Mammary epithelial cell (primary cell): ENCODE measurements at regions not wholly inside any gene's neighbourhood (a gene's known extent, or its start where the extent isn't known, plus 50 kb on each side); places are given as distances from the start of the nearest gene placed in this dataset.

ENCODE experiments used
- CTCF ChIP-seq, 2 donors: IDR thresholded peaks in 1 of 2; conservative IDR thresholded peaks in 1 of 2; 2 replicates each; pipeline ENCODE4 v1.5.1; 2011 to 2012; ENCODE audit warnings: inconsistent platforms in 2 of 2, low read length in 2 of 2, mild to moderate bottlenecking in 2 of 2, control low read depth in 1 of 2, low read depth in 1 of 2; ENCODE audit not compliant: insufficient read depth in 1 of 2; ENCODE audit errors: extremely low read depth in 1 of 2
- EZH2 ChIP-seq: IDR thresholded peaks from 2 replicates; pipeline ENCODE4 v1.6.1; 2012; ENCODE audit warnings: low read length, inconsistent platforms, borderline replicate concordance

GRCh38 chr21:17428484-17428869 is 84.4 kb upstream of the CXADR start:
- TF ChIP-seq CTCF (conservative IDR thresholded peaks at IDR 0.05 in 1 of 2, IDR thresholded peaks at IDR 0.05 in 1 of 2; ENCODE audit: extremely low read depth in 1 of 2, insufficient read depth in 1 of 2, low read depth in 1 of 2, low read length in 2 of 2) (no peak), EZH2 (no peak)
